A549 (cell line): ENCODE measurements at regions not wholly inside any gene's neighbourhood (a gene's known extent, or its start where the extent isn't known, plus 50 kb on each side); places are given as distances from the start of the nearest gene placed in this dataset.

ENCODE experiments used
- ATAC-seq, 2 experiments: fragments of 200-7000 bp in 1 of 2; fragments of >200 bp in 1 of 2; cut with Nextera tagmentation in 1 of 2; cut with Tn5 transposase in 1 of 2; 3 replicates each; pipeline versions ENCODE4 v1.8.0 to v1.9.1; 2018 to 2020; ENCODE audit warnings: mild to moderate bottlenecking in 1 of 2, moderate library complexity in 1 of 2
- CTCF ChIA-PET: fragments of 300-600 bp; sonication (Branson Sonifier 250); formaldehyde crosslinking; extraction: SDS; loops from one replicate; lab custom pipeline; 2021; ENCODE audit warnings: antibody characterized with exemption, inconsistent platforms; lab: Yijun Ruan, JAX
- POLR2A ChIA-PET: fragments of 350-600 bp; formaldehyde crosslinking; extraction: SDS; loops from one replicate; lab custom pipeline; 2021; ENCODE audit warnings: antibody characterized with exemption, inconsistent platforms; lab: Yijun Ruan, JAX
- DNase-seq, 2 experiments: peaks; one replicate each; pipeline versions ENCODE4 v3.0.0 to v3.0.0-alpha.2; 2011 to 2016; ENCODE audit warnings: low read depth in 1 of 2, low spot score in 1 of 2
- FAIRE-seq: peaks from 2 replicates; lab custom pipeline; 2011; peaks lifted over from hg19 to GRCh38; lab: Jason Lieb, UNC
- H3K27ac ChIP-seq, 2 experiments: fragments of >200 bp; sonication (Bioruptor Twin); formaldehyde crosslinking; 3 replicates each; pipeline ENCODE4 v1.5.1; 2016 to 2017
- H3K4me1 ChIP-seq: fragments of >200 bp; sonication (Bioruptor Twin); formaldehyde crosslinking; 3 replicates; pipeline ENCODE4 v1.6.1; 2016
- H3K4me2 ChIP-seq: fragments of >200 bp; sonication (Bioruptor Twin); formaldehyde crosslinking; 3 replicates; pipeline ENCODE4 v1.6.1; 2016
- H3K4me3 ChIP-seq: fragments of >200 bp; sonication (Bioruptor Twin); formaldehyde crosslinking; 3 replicates; pipeline ENCODE4 v1.5.1; 2016
- H3K9me3 ChIP-seq: fragments of >200 bp; sonication (Bioruptor Twin); formaldehyde crosslinking; 3 replicates; pipeline ENCODE4 v1.6.1; 2016
- CBX8 ChIP-seq: fragments of 200-600 bp; sonication (generic); IDR thresholded peaks from 2 replicates; pipeline ENCODE4 v1.6.1; 2016
- CEBPB ChIP-seq, 2 experiments: fragments of >200 bp in 1 of 2; sonication (Bioruptor Twin) in 1 of 2; formaldehyde crosslinking in 1 of 2; IDR thresholded peaks; 2 replicates each; pipeline ENCODE4 v1.6.1; 2012 to 2016
- EHF ChIP-seq: fragments of 250-450 bp; sonication (Bioruptor Pico); IDR thresholded peaks from 2 replicates; pipeline ENCODE4 v1.5.0; 2020; ENCODE audit warnings: mild to moderate bottlenecking
- EHMT2 ChIP-seq: fragments of 200-600 bp; sonication (generic); IDR thresholded peaks from 2 replicates; pipeline ENCODE4 v1.6.1; 2016; ENCODE audit warnings: antibody characterized with exemption, low read depth, mild to moderate bottlenecking, moderate library complexity
- ELK1 ChIP-seq: fragments of 150-350 bp; IDR thresholded peaks from 2 replicates; pipeline ENCODE4 v1.6.1; 2014; ENCODE audit warnings: low read depth, mild to moderate bottlenecking, low read length
- FOSB ChIP-seq: fragments of 250-450 bp; sonication (Bioruptor Pico); IDR thresholded peaks from 2 replicates; pipeline ENCODE4 v1.5.0; 2020; ENCODE audit warnings: mild to moderate bottlenecking, moderate library complexity
- FOXS1 ChIP-seq: fragments of 250-450 bp; sonication (Bioruptor Pico); IDR thresholded peaks from 2 replicates; pipeline ENCODE4 v1.5.0; 2020; ENCODE audit warnings: mild to moderate bottlenecking, moderate library complexity
- HOXA7 ChIP-seq: fragments of 250-450 bp; sonication (Bioruptor Pico); IDR thresholded peaks from 2 replicates; pipeline ENCODE4 v1.5.0; 2020; ENCODE audit warnings: mild to moderate bottlenecking, moderate library complexity
- HOXB13 ChIP-seq: fragments of 250-450 bp; sonication (Bioruptor Pico); IDR thresholded peaks from 2 replicates; pipeline ENCODE4 v1.5.0; 2020; ENCODE audit warnings: low read depth, mild to moderate bottlenecking, moderate library complexity
- HOXB5 ChIP-seq: fragments of 250-450 bp; sonication (Bioruptor Pico); IDR thresholded peaks from 2 replicates; pipeline ENCODE4 v1.5.0; 2020; ENCODE audit warnings: mild to moderate bottlenecking, moderate library complexity
- KDM1A ChIP-seq: fragments of 200-600 bp; sonication (generic); IDR thresholded peaks from 2 replicates; pipeline ENCODE4 v1.6.1; 2016; ENCODE audit warnings: low read depth, mild to moderate bottlenecking
- KDM5A ChIP-seq: fragments of 200-600 bp; sonication (generic); IDR thresholded peaks from 2 replicates; pipeline ENCODE4 v1.6.1; 2016; ENCODE audit warnings: antibody characterized with exemption, mild to moderate bottlenecking
- MYC ChIP-seq: IDR thresholded peaks from 2 replicates; pipeline ENCODE4 v1.6.1; 2012; ENCODE audit warnings: mild to moderate bottlenecking, inconsistent platforms, low read length, improper control_type of control experiment, borderline replicate concordance
- NR3C1 ChIP-seq: fragments of >200 bp; sonication (Bioruptor Twin); formaldehyde crosslinking; IDR thresholded peaks from 3 replicates; pipeline ENCODE4 v1.6.1; 2017
- PHF8 ChIP-seq: fragments of 200-600 bp; sonication (generic); IDR thresholded peaks from 2 replicates; pipeline ENCODE4 v1.6.1; 2016; ENCODE audit warnings: low read depth, mild to moderate bottlenecking, antibody characterized with exemption, moderate library complexity, borderline replicate concordance
- POLR2AphosphoS2 ChIP-seq: conservative IDR thresholded peaks from 2 replicates; pipeline ENCODE4 v1.6.1; 2012; ENCODE audit warnings: low read length, improper control_type of control experiment, inconsistent platforms
- RAD21 ChIP-seq, 2 experiments: fragments of >200 bp in 1 of 2; sonication (Bioruptor Twin) in 1 of 2; formaldehyde crosslinking in 1 of 2; IDR thresholded peaks in 1 of 2; conservative IDR thresholded peaks in 1 of 2; 2 replicates in 1 of 2; 3 replicates in 1 of 2; pipeline ENCODE4 v1.6.1; 2012 to 2018; ENCODE audit warnings: inconsistent platforms in 1 of 2
- REST ChIP-seq: fragments of 200-600 bp; sonication (generic); IDR thresholded peaks from 2 replicates; pipeline ENCODE4 v1.6.1; 2016; ENCODE audit warnings: antibody characterized with exemption, mild to moderate bottlenecking, moderate library complexity
- RNF2 ChIP-seq: fragments of 200-600 bp; sonication (generic); IDR thresholded peaks from 2 replicates; pipeline ENCODE4 v1.6.1; 2016; ENCODE audit warnings: low read depth, mild to moderate bottlenecking, antibody characterized with exemption, moderate library complexity, borderline replicate concordance
- SREBF2 ChIP-seq: fragments of 450-650 bp; IDR thresholded peaks from 2 replicates; pipeline ENCODE4 v1.6.1; 2014; ENCODE audit warnings: mild to moderate bottlenecking, moderate library complexity
- TP53 ChIP-seq: fragments of 250-450 bp; sonication (Bioruptor Pico); IDR thresholded peaks from 2 replicates; pipeline ENCODE4 v1.5.0; 2021; ENCODE audit warnings: mild to moderate bottlenecking, moderate library complexity
- ZFP36 ChIP-seq: fragments of 450-650 bp; IDR thresholded peaks from 2 replicates; pipeline ENCODE4 v1.6.1; 2014; ENCODE audit warnings: borderline replicate concordance; ENCODE audit not compliant: partially characterized antibody
- WGBS: methylation state at CpG from one replicate; pipeline ENCODE4 v1.1.6; 2017; ENCODE audit errors: missing lambda C conversion rate; 5-methylcytosine and 5-hydroxymethylcytosine counted together
- TF ChIP-seq, protein P1 (sequence below): IDR thresholded peaks from 2 replicates; pipeline ENCODE4 v1.6.1; 2012; ENCODE audit warnings: low read depth, borderline replicate concordance

GRCh38 chr16:35753559-35754390 lies 2294.4 kb downstream of the TP53TG3F start:
- no peak for FAIRE-seq
- CTCF ChIA-PET, result no interaction called here
- no peak for TF ChIP-seq KDM5A
- TF ChIP-seq SREBF2, result no peak
- TF ChIP-seq ZFP36, result no peak
- TF ChIP-seq TP53 (CRISPR knock-in tag), result no peak
- TF ChIP-seq CEBPB (IDR thresholded peaks at IDR 0.05), result no peak
- no peak for TF ChIP-seq CBX8
- no peak for TF ChIP-seq KDM1A
- no peak for TF ChIP-seq EHMT2
- TF ChIP-seq HOXB13 (CRISPR knock-in tag), result no peak
- no peak for TF ChIP-seq RAD21 (conservative IDR thresholded peaks at IDR 0.05 in 1 of 2, IDR thresholded peaks at IDR 0.05 in 1 of 2)
- no peak for TF ChIP-seq REST
- TF ChIP-seq, all 56 proteins: peak for 0
- Histone ChIP-seq H3K4me1 (no peaks in the 10 kb centered on the region), H3K4me3 (no peak overlapping the region), H3K4me2 (no peak overlapping the region), H3K9me3 (no peaks in the 10 kb centered on the region; the same call in 1 of the 3 replicates), H3K27ac (no peak overlapping the region)
- no peak for ATAC-seq
- POLR2A ChIA-PET, result no interaction called here
- 18% methylated on average over 7 of the region's 12 CpGs for WGBS
- DNase-seq, result no peak

GRCh38 chr16:35754391-35755369 lies 2295.3 kb downstream of the TP53TG3F start:
- Histone ChIP-seq H3K9me3 (no peaks in the 10 kb centered on the region; the same call in 1 of the 3 replicates), H3K4me3 (no peak overlapping the region)
- CTCF ChIA-PET, result no interaction called here
- ATAC-seq, result no peak
- no peak for TF ChIP-seq RNF2
- TF ChIP-seq KDM1A, result no peak
- TF ChIP-seq, protein P1, sequence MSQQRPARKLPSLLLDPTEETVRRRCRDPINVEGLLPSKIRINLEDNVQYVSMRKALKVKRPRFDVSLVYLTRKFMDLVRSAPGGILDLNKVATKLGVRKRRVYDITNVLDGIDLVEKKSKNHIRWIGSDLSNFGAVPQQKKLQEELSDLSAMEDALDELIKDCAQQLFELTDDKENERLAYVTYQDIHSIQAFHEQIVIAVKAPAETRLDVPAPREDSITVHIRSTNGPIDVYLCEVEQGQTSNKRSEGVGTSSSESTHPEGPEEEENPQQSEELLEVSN, result no peak
- TF ChIP-seq, all 56 proteins: peak for 0
- DNase-seq (no peak), FAIRE-seq (no peak)
- POLR2A ChIA-PET, result no interaction called here
- Histone ChIP-seq H3K27ac (no peak overlapping the region), H3K4me1 (no peaks in the 10 kb centered on the region), H3K4me2 (no peak overlapping the region)
- WGBS, result 3% methylated on average over 6 of the region's 12 CpGs

DNA sequence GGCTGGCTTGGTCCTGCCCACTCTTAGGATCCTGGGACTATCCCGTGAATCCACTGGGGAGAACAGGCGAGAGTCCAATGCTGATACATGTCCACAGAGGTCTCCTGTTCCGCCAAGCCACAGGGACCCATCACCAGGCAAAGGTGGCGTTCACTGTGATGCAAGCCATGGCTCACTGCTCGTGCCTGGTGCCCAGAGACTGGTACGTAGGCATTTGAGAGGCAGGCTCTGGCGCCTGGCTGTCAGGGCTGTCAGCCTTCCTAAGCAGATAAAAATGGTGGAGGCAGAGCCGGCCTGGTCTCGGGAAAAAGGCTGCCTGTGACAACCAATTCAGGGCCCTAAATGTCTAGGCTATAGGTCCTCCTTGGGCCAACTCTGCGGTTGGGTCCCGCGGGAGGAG lies 2329.0 kb downstream of the TP53TG3F start:
- no peak overlapping the region for H3K27ac ChIP-seq
- 23% methylated on average over 9 of the region's 12 CpGs for WGBS
- H3K4me2 ChIP-seq, result no peak overlapping the region
- ATAC-seq (no peak), FAIRE-seq (no peak), DNase-seq (no peak)
- H3K9me3 ChIP-seq, result 0 out of 3 replicates have a peak, but pooled peaks cover 6% of the 10 kb centered on the region
- no peaks in the 10 kb centered on the region for H3K4me1 ChIP-seq
- POLR2A ChIA-PET, result no interaction called here
- CTCF ChIA-PET, result no interaction called here
- H3K4me3 ChIP-seq, result no peak overlapping the region
- TF ChIP-seq EHF (CRISPR knock-in tag), result no peak
- TF ChIP-seq SREBF2, result no peak
- TF ChIP-seq, protein P1, result no peak
- TF ChIP-seq PHF8, result no peak
- no peak for TF ChIP-seq FOSB (CRISPR knock-in tag)
- no peak for TF ChIP-seq POLR2AphosphoS2
- TF ChIP-seq HOXB5 (CRISPR knock-in tag), result no peak
- TF ChIP-seq MYC, result no peak
- no peak for TF ChIP-seq ELK1
- no peak for TF ChIP-seq NR3C1
- no peak for TF ChIP-seq EHMT2
- TF ChIP-seq HOXA7 (CRISPR knock-in tag), result no peak
- no peak for TF ChIP-seq RAD21 (conservative IDR thresholded peaks at IDR 0.05 in 1 of 2, IDR thresholded peaks at IDR 0.05 in 1 of 2)
- no peak for TF ChIP-seq FOXS1 (CRISPR knock-in tag)
- no peak for TF ChIP-seq HOXB13 (CRISPR knock-in tag)
